Parathyroid adenoma (tissue), 2 donors: ENCODE measurements at regions not wholly inside any gene's neighbourhood (a gene's known extent, or its start where the extent isn't known, plus 50 kb on each side); places are given as distances from the start of the nearest gene placed in this dataset.

ENCODE experiments used
- H2AFZ ChIP-seq: fragments of 300-600 bp; sonication (generic); one replicate; pipeline ENCODE4 v1.7.0; 2017; ENCODE audit warnings: antibody characterized with exemption, mild to moderate bottlenecking
- H3K27ac ChIP-seq: fragments of 300-600 bp; sonication (generic); one replicate; pipeline ENCODE4 v1.7.0; 2017
- H3K27me3 ChIP-seq: fragments of 300-600 bp; sonication (generic); one replicate; pipeline ENCODE4 v1.7.0; 2017; ENCODE audit warnings: low read length; ENCODE audit not compliant: control insufficient read depth, insufficient read depth
- H3K36me3 ChIP-seq: fragments of 300-600 bp; sonication (generic); one replicate; pipeline ENCODE4 v1.7.0; 2017; ENCODE audit warnings: low read length; ENCODE audit not compliant: control insufficient read depth, insufficient read depth
- H3K4me1 ChIP-seq: fragments of 300-600 bp; sonication (generic); one replicate; pipeline ENCODE4 v1.7.0; 2017; ENCODE audit warnings: control low read depth
- H3K4me2 ChIP-seq: fragments of 300-600 bp; sonication (generic); one replicate; pipeline ENCODE4 v1.7.0; 2017; ENCODE audit warnings: low read length
- H3K4me3 ChIP-seq: fragments of 300-600 bp; sonication (generic); one replicate; pipeline ENCODE4 v1.7.0; 2017; ENCODE audit warnings: low read depth, low read length
- H3K79me2 ChIP-seq: fragments of 300-600 bp; sonication (generic); one replicate; pipeline ENCODE4 v1.7.0; 2017; ENCODE audit warnings: control low read depth
- H3K9ac ChIP-seq: fragments of 300-600 bp; sonication (generic); one replicate; pipeline ENCODE4 v1.7.0; 2017; ENCODE audit warnings: mild to moderate bottlenecking
- H3K9me3 ChIP-seq: fragments of 300-600 bp; sonication (generic); one replicate; pipeline ENCODE4 v1.7.0; 2017; ENCODE audit warnings: low read length; ENCODE audit not compliant: control insufficient read depth
- TF ChIP-seq, protein P1 (sequence below): fragments of 300-600 bp; sonication (generic); IDR thresholded peaks from one replicate; pipeline ENCODE4 v1.7.0; 2017; ENCODE audit warnings: antibody characterized with exemption, mild to moderate bottlenecking
- donor health status: primary hyperparathyroidism.

DNA sequence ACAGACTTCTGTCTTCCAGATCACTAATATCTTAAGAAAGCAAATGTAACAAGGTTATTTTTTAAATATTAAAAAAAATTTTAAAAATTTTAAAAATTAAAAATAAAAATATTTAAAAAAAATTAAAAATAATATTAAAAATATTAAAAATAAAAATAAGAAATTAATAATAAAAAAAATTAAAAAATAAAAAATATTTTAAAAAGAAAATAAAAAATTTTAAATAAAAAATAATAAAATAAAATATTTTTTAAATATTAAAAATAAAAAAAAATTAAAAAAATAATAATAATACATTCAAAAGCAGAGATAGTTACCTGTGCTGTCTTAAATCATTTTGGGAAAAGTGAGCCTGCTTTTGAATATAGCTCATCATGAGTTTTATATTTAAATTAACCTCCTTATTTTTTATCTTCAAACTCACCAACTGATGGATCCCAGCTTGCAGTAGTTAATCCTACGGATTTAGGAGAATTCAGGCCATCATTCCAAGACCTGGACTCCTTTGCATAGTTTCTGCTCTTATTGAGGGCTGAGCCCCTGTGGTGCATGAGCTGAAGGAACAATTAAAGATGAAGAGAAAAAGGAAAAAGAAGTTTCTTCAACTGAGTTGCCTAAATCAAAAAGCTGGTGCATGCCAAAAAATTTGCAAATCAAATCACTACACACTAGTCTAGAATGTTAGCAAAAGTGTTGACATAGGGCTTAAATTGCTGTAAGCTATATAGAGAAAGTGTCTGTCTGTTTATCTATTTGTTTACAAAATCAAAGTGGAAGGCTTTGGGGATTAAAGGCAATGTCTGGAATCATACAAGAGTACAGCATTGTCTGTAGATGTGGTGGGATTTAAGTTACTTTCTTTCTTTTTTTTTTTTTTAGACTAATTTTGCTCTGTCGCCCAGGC lies 50.5 kb upstream of the ZNF438 start:
- no peak overlapping the region for H3K4me3 ChIP-seq
- no peak overlapping the region for H3K27ac ChIP-seq
- H3K79me2 ChIP-seq = no peaks in the 10 kb centered on the region
- TF ChIP-seq, protein P1, sequence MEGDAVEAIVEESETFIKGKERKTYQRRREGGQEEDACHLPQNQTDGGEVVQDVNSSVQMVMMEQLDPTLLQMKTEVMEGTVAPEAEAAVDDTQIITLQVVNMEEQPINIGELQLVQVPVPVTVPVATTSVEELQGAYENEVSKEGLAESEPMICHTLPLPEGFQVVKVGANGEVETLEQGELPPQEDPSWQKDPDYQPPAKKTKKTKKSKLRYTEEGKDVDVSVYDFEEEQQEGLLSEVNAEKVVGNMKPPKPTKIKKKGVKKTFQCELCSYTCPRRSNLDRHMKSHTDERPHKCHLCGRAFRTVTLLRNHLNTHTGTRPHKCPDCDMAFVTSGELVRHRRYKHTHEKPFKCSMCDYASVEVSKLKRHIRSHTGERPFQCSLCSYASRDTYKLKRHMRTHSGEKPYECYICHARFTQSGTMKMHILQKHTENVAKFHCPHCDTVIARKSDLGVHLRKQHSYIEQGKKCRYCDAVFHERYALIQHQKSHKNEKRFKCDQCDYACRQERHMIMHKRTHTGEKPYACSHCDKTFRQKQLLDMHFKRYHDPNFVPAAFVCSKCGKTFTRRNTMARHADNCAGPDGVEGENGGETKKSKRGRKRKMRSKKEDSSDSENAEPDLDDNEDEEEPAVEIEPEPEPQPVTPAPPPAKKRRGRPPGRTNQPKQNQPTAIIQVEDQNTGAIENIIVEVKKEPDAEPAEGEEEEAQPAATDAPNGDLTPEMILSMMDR = no peak
- H2AFZ ChIP-seq = no peak overlapping the region
- no peaks in the 10 kb centered on the region for H3K36me3 ChIP-seq
- H3K27me3 ChIP-seq = no peaks in the 10 kb centered on the region
- H3K9me3 ChIP-seq = no peaks in the 10 kb centered on the region
- H3K4me2 ChIP-seq = no peak overlapping the region
- no peaks in the 10 kb centered on the region for H3K4me1 ChIP-seq
- H3K9ac ChIP-seq = no peak overlapping the region

- H3K9ac ChIP-seq = no peak overlapping the region
- H3K9me3 ChIP-seq = no peaks in the 10 kb centered on the region
- TF ChIP-seq, protein P1 = no peak
- H3K79me2 ChIP-seq = no peaks in the 10 kb centered on the region
- no peak overlapping the region for H3K4me3 ChIP-seq
- no peaks in the 10 kb centered on the region for H3K4me1 ChIP-seq
- no peak overlapping the region for H3K27ac ChIP-seq
- H3K27me3 ChIP-seq = no peaks in the 10 kb centered on the region
- H2AFZ ChIP-seq = no peak overlapping the region
- H3K4me2 ChIP-seq = no peak overlapping the region
- no peaks in the 10 kb centered on the region for H3K36me3 ChIP-seq
Measured at GRCh38 chr10:31083765-31084184, 52.1 kb upstream of the ZNF438 start.

GRCh38 chr10:31087011-31087410 lies 55.3 kb upstream of the ZNF438 start:
- H3K27me3 ChIP-seq = no peaks in the 10 kb centered on the region
- H3K9ac ChIP-seq = no peak overlapping the region
- no peaks in the 10 kb centered on the region for H3K36me3 ChIP-seq
- H3K27ac ChIP-seq = no peak overlapping the region
- H3K79me2 ChIP-seq = no peaks in the 10 kb centered on the region
- TF ChIP-seq, protein P1 = no peak
- no peak overlapping the region for H3K4me2 ChIP-seq
- H3K4me1 ChIP-seq = no peaks in the 10 kb centered on the region
- no peak overlapping the region for H2AFZ ChIP-seq
- H3K4me3 ChIP-seq = no peak overlapping the region
- no peaks in the 10 kb centered on the region for H3K9me3 ChIP-seq

GRCh38 chr10:31087851-31088250 lies 56.2 kb upstream of the ZNF438 start:
- H3K9ac ChIP-seq = no peak overlapping the region
- no peaks in the 10 kb centered on the region for H3K27me3 ChIP-seq
- H3K4me1 ChIP-seq = no peaks in the 10 kb centered on the region
- no peak overlapping the region for H3K4me3 ChIP-seq
- H3K4me2 ChIP-seq = no peak overlapping the region
- H3K27ac ChIP-seq = no peak overlapping the region
- peak overlapping the region; percentile 13 for H2AFZ ChIP-seq
- no peaks in the 10 kb centered on the region for H3K9me3 ChIP-seq
- no peaks in the 10 kb centered on the region for H3K79me2 ChIP-seq
- no peaks in the 10 kb centered on the region for H3K36me3 ChIP-seq
- TF ChIP-seq, protein P1 = no peak
